ENCODE measurements at regions not wholly inside any gene's neighbourhood (a gene's known extent, or its start where the extent isn't known, plus 50 kb on each side); places are given as distances from the start of the nearest gene placed in this dataset.
"Not testable (repeated sequence)": the region's sequence is repeated elsewhere in the genome, so short reads cannot be mapped to it uniquely, and the experiment has no call there.

GRCh38 chr4:45283352-45283751, 557.0 kb upstream of the GNPDA2 start:
- DNase-seq (ENCODE audit: low read depth): no peak
- no peak for TF ChIP-seq CTCF (conservative IDR thresholded peaks at IDR 0.05; ENCODE audit: low read depth, low read length)

GRCh38 chr4:45280121-45280520, 553.8 kb upstream of the GNPDA2 start:
- no peak for DNase-seq (ENCODE audit: low read depth)
- H3K4me3 ChIP-seq (ENCODE audit: low read depth, low read length): no peak overlapping the region
- no peak for TF ChIP-seq CTCF (conservative IDR thresholded peaks at IDR 0.05; ENCODE audit: low read depth, low read length)

More at GRCh38 chr4:45283352-45283751, 557.0 kb upstream of the GNPDA2 start:
- H3K4me3 ChIP-seq (ENCODE audit: low read depth, low read length): no peak overlapping the region

GRCh38 chr4:45275862-45276261, 549.5 kb upstream of the GNPDA2 start:
- TF ChIP-seq CTCF (conservative IDR thresholded peaks at IDR 0.05; ENCODE audit: low read depth, low read length): no peak
- no peak overlapping the region for H3K4me3 ChIP-seq (ENCODE audit: low read depth, low read length)
- DNase-seq (ENCODE audit: low read depth): no peak

GRCh38 chr4:45248106-45248505, 521.8 kb upstream of the GNPDA2 start:
- not testable (repeated sequence) for DNase-seq (ENCODE audit: low read depth)

GRCh38 chr4:45241976-45242375, 515.6 kb upstream of the GNPDA2 start:
- H3K4me3 ChIP-seq (ENCODE audit: low read depth, low read length): no peak overlapping the region
- DNase-seq (ENCODE audit: low read depth): no peak

More at GRCh38 chr4:45248106-45248505, 521.8 kb upstream of the GNPDA2 start:
- H3K4me3 ChIP-seq (ENCODE audit: low read depth, low read length): not testable (repeated sequence)

GRCh38 chr4:45229206-45229605, 502.9 kb upstream of the GNPDA2 start:
- no peak for TF ChIP-seq CTCF (conservative IDR thresholded peaks at IDR 0.05; ENCODE audit: low read depth, low read length)
- no peak overlapping the region for H3K4me3 ChIP-seq (ENCODE audit: low read depth, low read length)
- DNase-seq (ENCODE audit: low read depth): no peak

More at GRCh38 chr4:45241976-45242375, 515.6 kb upstream of the GNPDA2 start:
- TF ChIP-seq CTCF (conservative IDR thresholded peaks at IDR 0.05; ENCODE audit: low read depth, low read length): no peak

GRCh38 chr4:45215976-45216542, 489.7 kb upstream of the GNPDA2 start:
- TF ChIP-seq CTCF (conservative IDR thresholded peaks at IDR 0.05; ENCODE audit: low read depth, low read length): no peak
- no peak for DNase-seq (ENCODE audit: low read depth)

GRCh38 chr4:45208476-45208875, 482.1 kb upstream of the GNPDA2 start:
- DNase-seq (ENCODE audit: low read depth): not testable (repeated sequence)

More at GRCh38 chr4:45215976-45216542, 489.7 kb upstream of the GNPDA2 start:
- H3K4me3 ChIP-seq (ENCODE audit: low read depth, low read length): no peak overlapping the region

GRCh38 chr4:45207864-45208331, 481.5 kb upstream of the GNPDA2 start:
- not testable (repeated sequence) for DNase-seq (ENCODE audit: low read depth); H3K4me3 ChIP-seq (ENCODE audit: low read depth, low read length)

More at GRCh38 chr4:45208476-45208875, 482.1 kb upstream of the GNPDA2 start:
- H3K4me3 ChIP-seq (ENCODE audit: low read depth, low read length): not testable (repeated sequence)

GRCh38 chr4:45207241-45207863, 481.0 kb upstream of the GNPDA2 start:
- not testable (repeated sequence) for H3K4me3 ChIP-seq (ENCODE audit: low read depth, low read length); DNase-seq (ENCODE audit: low read depth)

Data from epithelial cell of proximal tubule (primary cell).